Mesendoderm (in vitro differentiated cells): ENCODE measurements at regions not wholly inside any gene's neighbourhood (a gene's known extent, or its start where the extent isn't known, plus 50 kb on each side); places are given as distances from the start of the nearest gene placed in this dataset.
A peak's percentile ranks its signal among the peaks of the same experiment; 100 is the strongest.

Experiments used
- DNase-seq: peaks from one replicate; pipeline ENCODE4 v3.0.0; 2013
- H2AK5ac ChIP-seq: 2 replicates; pipeline ENCODE4 v1.6.1; 2013; ENCODE audit warnings: low read length, inconsistent platforms
- H2BK120ac ChIP-seq: 2 replicates; pipeline ENCODE4 v1.6.1; 2013; ENCODE audit warnings: low read depth, mild to moderate bottlenecking, low read length, moderate library complexity, mixed read lengths
- H2BK15ac ChIP-seq: replicated peaks from 2 replicates; pipeline ENCODE4 v1.6.1; 2013; ENCODE audit warnings: low read depth, mild to moderate bottlenecking, moderate library complexity
- H2BK5ac ChIP-seq: 2 replicates; pipeline ENCODE4 v1.6.1; 2013; ENCODE audit warnings: low read length, inconsistent platforms
- H3K18ac ChIP-seq: 2 replicates; pipeline ENCODE4 v1.6.1; 2013; ENCODE audit warnings: mild to moderate bottlenecking, low read length, mixed read lengths
- H3K23ac ChIP-seq: one replicate; pipeline ENCODE4 v1.6.1; 2013; ENCODE audit warnings: low read length
- H3K27ac ChIP-seq: 2 replicates; pipeline ENCODE4 v1.5.1; 2013; ENCODE audit warnings: low read depth, mild to moderate bottlenecking, inconsistent platforms, low read length, moderate library complexity
- H3K27me3 ChIP-seq: 2 replicates; pipeline ENCODE4 v1.6.1; 2013; ENCODE audit warnings: low read length, control low read depth, mild to moderate bottlenecking, inconsistent platforms; ENCODE audit not compliant: insufficient read depth, poor library complexity
- H3K36me3 ChIP-seq: 2 replicates; pipeline ENCODE4 v1.6.1; 2013; ENCODE audit warnings: low read length, inconsistent platforms; ENCODE audit not compliant: control insufficient read depth, insufficient read depth
- H3K4ac ChIP-seq: one replicate; pipeline ENCODE4 v1.6.1; 2013; ENCODE audit warnings: low read depth, mild to moderate bottlenecking, low read length, moderate library complexity
- H3K4me1 ChIP-seq: 2 replicates; pipeline ENCODE4 v1.6.1; 2013; ENCODE audit warnings: low read depth, low read length, inconsistent platforms; ENCODE audit not compliant: control insufficient read depth
- H3K4me2 ChIP-seq: 2 replicates; pipeline ENCODE4 v1.6.1; 2013; ENCODE audit warnings: low read length
- H3K4me3 ChIP-seq: 2 replicates; pipeline ENCODE4 v1.5.1; 2013; ENCODE audit warnings: mild to moderate bottlenecking, low read length
- H3K56ac ChIP-seq: one replicate; pipeline ENCODE4 v1.6.1; 2013; ENCODE audit warnings: low read length
- H3K79me1 ChIP-seq: 2 replicates; pipeline ENCODE4 v1.6.1; 2013; ENCODE audit warnings: low read length, inconsistent platforms
- H3K79me2 ChIP-seq: 2 replicates; pipeline ENCODE4 v1.6.1; 2013; ENCODE audit warnings: mild to moderate bottlenecking, low read length; ENCODE audit not compliant: control insufficient read depth, insufficient read depth
- H3K9ac ChIP-seq: 2 replicates; pipeline ENCODE4 v1.6.1; 2013; ENCODE audit warnings: low read length, inconsistent platforms
- H4K5ac ChIP-seq: one replicate; pipeline ENCODE4 v1.6.1; 2013; ENCODE audit warnings: low read length
- H4K8ac ChIP-seq: one replicate; pipeline ENCODE4 v1.6.1; 2013; ENCODE audit warnings: low read depth, mild to moderate bottlenecking, control low read depth, low read length, moderate library complexity
- WGBS: extraction: QIAGEN DNeasy Blood & Tissue Kit; methylation state at CpG from one replicate; pipeline ENCODE4 v1.1.7; 2013; ENCODE audit warnings: low lambda C conversion rate, missing lambda C conversion rate; ENCODE audit not compliant: insufficient coverage; ENCODE audit errors: extremely low coverage; 5-methylcytosine and 5-hydroxymethylcytosine counted together

- no CpG with 5 or more reads among the region's 1 CpG for WGBS
- no peak overlapping the region for H3K27ac ChIP-seq
Measured at GRCh38 chr10:93219347-93219746, 145.7 kb downstream of the CYP26A1 start.

GRCh38 chr10:93220296-93221170 lies 146.8 kb downstream of the CYP26A1 start:
- Histone ChIP-seq H3K56ac (no peak overlapping the region), H3K27me3 (no peaks in the 10 kb centered on the region), H3K18ac (peak overlapping the region; percentile 86), H3K4ac (peak overlapping the region; percentile 86), H3K79me1 (no peaks in the 10 kb centered on the region), H3K23ac (no peak overlapping the region), H3K4me1 (peaks cover 5% of the 10 kb centered on the region), H3K79me2 (no peaks in the 10 kb centered on the region), H2BK120ac (peak overlapping the region; percentile 83), H3K36me3 (no peaks in the 10 kb centered on the region), H3K4me2 (no peak overlapping the region), H2BK15ac (peak overlapping the region; percentile 62), H2AK5ac (no peak overlapping the region), H4K8ac (peak overlapping the region; percentile 30), H3K9ac (no peak overlapping the region), H4K5ac (no peak overlapping the region), H2BK5ac (no peak overlapping the region), H3K4me3 (no peak overlapping the region), H3K27ac (no peak overlapping the region)
- no peak for DNase-seq
- no CpG with 5 or more reads among the region's 33 CpGs for WGBS

More at GRCh38 chr10:93219347-93219746, 145.7 kb downstream of the CYP26A1 start:
- no peak overlapping the region for H2AK5ac ChIP-seq
- no peak overlapping the region for H3K9ac ChIP-seq
- no peaks in the 10 kb centered on the region for H3K36me3 ChIP-seq
- no peak overlapping the region for H2BK15ac ChIP-seq
- peaks cover 2% of the 10 kb centered on the region for H3K4me1 ChIP-seq
- H3K4me2 ChIP-seq = no peak overlapping the region
- no peak overlapping the region for H3K23ac ChIP-seq
- no peaks in the 10 kb centered on the region for H3K27me3 ChIP-seq
- H2BK5ac ChIP-seq = no peak overlapping the region
- no peak overlapping the region for H4K5ac ChIP-seq
- H4K8ac ChIP-seq = no peak overlapping the region
- H3K79me2 ChIP-seq = no peaks in the 10 kb centered on the region
- H3K79me1 ChIP-seq = no peaks in the 10 kb centered on the region
- H3K56ac ChIP-seq = no peak overlapping the region
- no peak overlapping the region for H2BK120ac ChIP-seq
- no peak overlapping the region for H3K18ac ChIP-seq
- no peak for DNase-seq
- H3K4me3 ChIP-seq = no peak overlapping the region
- no peak overlapping the region for H3K4ac ChIP-seq

- Histone ChIP-seq H3K79me1 (no peaks in the 10 kb centered on the region), H3K36me3 (no peaks in the 10 kb centered on the region), H3K27ac (no peak overlapping the region), H3K4ac (peak overlapping the region; percentile 76), H3K9ac (no peak overlapping the region), H3K4me1 (peaks cover 5% of the 10 kb centered on the region), H3K18ac (peak overlapping the region; percentile 86), H2BK15ac (no peak overlapping the region), H2BK5ac (no peak overlapping the region), H2BK120ac (peak overlapping the region; percentile 7), H3K27me3 (no peaks in the 10 kb centered on the region), H4K5ac (no peak overlapping the region), H3K23ac (no peak overlapping the region), H3K79me2 (no peaks in the 10 kb centered on the region), H3K4me3 (no peak overlapping the region), H4K8ac (peak overlapping the region; percentile 30), H3K56ac (no peak overlapping the region), H3K4me2 (no peak overlapping the region), H2AK5ac (peak overlapping the region; percentile 66)
- DNase-seq = no peak
- WGBS = no CpG with 5 or more reads among the region's 18 CpGs
Measured at GRCh38 chr10:93221171-93221496, 147.4 kb downstream of the CYP26A1 start.

- H3K27me3 ChIP-seq = no peaks in the 10 kb centered on the region
- H3K36me3 ChIP-seq = no peaks in the 10 kb centered on the region
- H3K79me1 ChIP-seq = no peaks in the 10 kb centered on the region
- H3K79me2 ChIP-seq = no peaks in the 10 kb centered on the region
- peak overlapping the region; percentile 86 for H3K18ac ChIP-seq
- no peak overlapping the region for H3K4me2 ChIP-seq
- peak overlapping the region; percentile 30 for H2BK120ac ChIP-seq
- peak overlapping the region; percentile 62 for H3K56ac ChIP-seq
- no peak overlapping the region for H4K8ac ChIP-seq
- H4K5ac ChIP-seq = no peak overlapping the region
- H3K4me1 ChIP-seq = peaks cover 5% of the 10 kb centered on the region
- no peak overlapping the region for H3K23ac ChIP-seq
- H3K9ac ChIP-seq = no peak overlapping the region
- H3K27ac ChIP-seq = no peak overlapping the region
- peak overlapping the region; percentile 66 for H2AK5ac ChIP-seq
- no CpG with 5 or more reads among the region's 5 CpGs for WGBS
- H2BK5ac ChIP-seq = peak overlapping the region; percentile 7
- no peak overlapping the region for H2BK15ac ChIP-seq
- no peak overlapping the region for H3K4me3 ChIP-seq
- H3K4ac ChIP-seq = peak overlapping the region; percentile 76
- no peak for DNase-seq
Measured at GRCh38 chr10:93221521-93221920, 147.8 kb downstream of the CYP26A1 start.

- H2AK5ac ChIP-seq = peak overlapping the region; percentile 57
- H3K23ac ChIP-seq = no peak overlapping the region
- H3K18ac ChIP-seq = peak overlapping the region; percentile 29
- WGBS = no CpG with 5 or more reads among the region's 1 CpG
- H3K79me1 ChIP-seq = no peaks in the 10 kb centered on the region
- peak overlapping the region; percentile 30 for H2BK120ac ChIP-seq
- H3K4ac ChIP-seq = no peak overlapping the region
- H3K9ac ChIP-seq = no peak overlapping the region
- H3K36me3 ChIP-seq = no peaks in the 10 kb centered on the region
- DNase-seq = no peak
- H3K27me3 ChIP-seq = no peaks in the 10 kb centered on the region
- peaks cover 5% of the 10 kb centered on the region for H3K4me1 ChIP-seq
- H3K4me2 ChIP-seq = no peak overlapping the region
- no peak overlapping the region for H3K4me3 ChIP-seq
- no peak overlapping the region for H4K8ac ChIP-seq
- no peaks in the 10 kb centered on the region for H3K79me2 ChIP-seq
- H3K56ac ChIP-seq = peak overlapping the region; percentile 47
- peak overlapping the region; percentile 14 for H4K5ac ChIP-seq
- H2BK15ac ChIP-seq = peak overlapping the region; percentile 78
- H3K27ac ChIP-seq = no peak overlapping the region
- H2BK5ac ChIP-seq = peak overlapping the region; percentile 38
Measured at GRCh38 chr10:93222211-93222754, 148.6 kb downstream of the CYP26A1 start.
